ENCODE measurements at regions not wholly inside any gene's neighbourhood (a gene's known extent, or its start where the extent isn't known, plus 50 kb on each side); places are given as distances from the start of the nearest gene placed in this dataset. TPM values are rescaled to one million over a fixed set of nuclear protein-coding genes. Genes with fewer than 3 reads are reported as not detected.

- Histone ChIP-seq H3K4me3 (ENCODE audit: low read depth, low read length) (no peak overlapping the region), H3K4me1 (ENCODE audit: insufficient read depth) (no peaks in the 10 kb centered on the region), H3K36me3 (ENCODE audit: insufficient read depth) (no peaks in the 10 kb centered on the region), H3K27ac (ENCODE audit: low read depth) (no peak overlapping the region)
- no peak for DNase-seq (ENCODE audit: extremely low spot score)
- 97% methylated on average over 19 of the region's 19 CpGs for WGBS
Observed at GRCh38 chr10:43702936-43703281, 54.2 kb upstream of the ZNF32 start.

DNA sequence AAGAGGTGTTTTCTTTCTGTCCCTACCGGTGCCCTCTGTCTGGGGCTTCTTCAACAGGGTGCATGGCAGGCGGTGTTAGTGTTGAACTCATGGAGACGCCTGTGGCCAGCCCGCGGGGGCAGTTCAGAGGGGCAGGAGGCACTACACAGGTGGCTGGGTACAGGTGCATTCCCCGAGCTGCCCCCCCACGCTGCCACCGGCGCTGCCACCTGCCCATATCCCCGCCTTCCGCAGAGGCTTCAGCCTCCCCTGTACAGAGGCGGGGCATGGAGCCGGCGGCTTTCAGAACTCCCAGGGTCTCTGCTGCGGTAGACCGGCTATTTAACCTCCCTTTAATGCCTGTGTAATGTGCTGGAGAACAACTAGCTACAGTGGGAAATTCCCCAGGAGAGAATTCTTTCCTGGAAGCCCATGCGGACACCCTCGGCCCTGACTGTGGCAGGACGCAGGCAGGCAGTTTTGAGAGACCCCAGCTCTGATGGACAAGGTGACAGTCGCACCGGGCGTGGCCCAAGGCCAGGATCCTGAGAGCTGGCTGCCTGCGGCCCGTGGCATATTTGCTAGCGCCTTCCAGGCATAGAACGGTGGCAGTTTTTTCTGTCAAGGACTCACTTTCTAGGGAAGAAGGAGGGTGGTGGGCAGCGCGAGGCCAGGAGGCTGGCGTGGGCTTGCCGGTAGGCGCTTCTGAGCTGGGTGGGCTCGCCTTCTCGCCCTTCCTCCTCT, 53.7 kb upstream of the ZNF32 start:
- Histone ChIP-seq H3K36me3 (ENCODE audit: insufficient read depth) (no peaks in the 10 kb centered on the region), H3K27ac (ENCODE audit: low read depth) (no peak overlapping the region), H3K4me1 (ENCODE audit: insufficient read depth) (no peaks in the 10 kb centered on the region), H3K4me3 (ENCODE audit: low read depth, low read length) (no peak overlapping the region)
- DNase-seq (ENCODE audit: extremely low spot score), result no peak
- WGBS, result 93% methylated on average over 33 of the region's 33 CpGs

GRCh38 chr10:43701295-43701694, 52.6 kb upstream of the ZNF32 start:
- no peaks in the 10 kb centered on the region for H3K4me1 ChIP-seq (ENCODE audit: insufficient read depth)
- H3K4me3 ChIP-seq (ENCODE audit: low read depth, low read length), result no peak overlapping the region
- no peaks in the 10 kb centered on the region for H3K36me3 ChIP-seq (ENCODE audit: insufficient read depth)
- no peak overlapping the region for H3K27ac ChIP-seq (ENCODE audit: low read depth)
- no peak for DNase-seq (ENCODE audit: extremely low spot score)
- WGBS, result 97% methylated on average over 7 of the region's 7 CpGs

DNA sequence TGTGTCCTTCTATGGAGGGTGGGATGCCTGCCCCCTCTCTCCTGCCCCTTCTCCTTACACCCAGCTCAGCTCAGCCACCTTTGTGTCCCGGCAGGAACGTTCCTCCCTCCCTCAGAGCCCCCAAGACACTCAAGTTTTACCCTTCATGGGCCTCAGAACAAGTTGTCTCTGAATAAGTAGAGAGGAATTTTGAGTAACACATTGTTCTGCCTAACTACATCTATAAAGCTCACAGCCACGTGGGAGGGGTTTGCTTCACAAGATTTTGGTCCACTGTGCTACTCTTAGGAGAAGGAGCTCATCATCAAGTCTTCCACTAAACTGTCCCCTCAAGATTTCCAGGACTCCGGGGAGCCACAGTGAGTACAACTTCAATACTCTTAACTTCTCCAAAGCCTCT, 51.6 kb upstream of the ZNF32 start:
- Histone ChIP-seq H3K4me1 (ENCODE audit: insufficient read depth) (no peaks in the 10 kb centered on the region), H3K27ac (ENCODE audit: low read depth) (no peak overlapping the region), H3K4me3 (ENCODE audit: low read depth, low read length) (no peak overlapping the region), H3K36me3 (ENCODE audit: insufficient read depth) (no peaks in the 10 kb centered on the region)
- WGBS, result 75% methylated on average over 4 of the region's 4 CpGs
- DNase-seq (ENCODE audit: extremely low spot score), result no peak

DNA sequence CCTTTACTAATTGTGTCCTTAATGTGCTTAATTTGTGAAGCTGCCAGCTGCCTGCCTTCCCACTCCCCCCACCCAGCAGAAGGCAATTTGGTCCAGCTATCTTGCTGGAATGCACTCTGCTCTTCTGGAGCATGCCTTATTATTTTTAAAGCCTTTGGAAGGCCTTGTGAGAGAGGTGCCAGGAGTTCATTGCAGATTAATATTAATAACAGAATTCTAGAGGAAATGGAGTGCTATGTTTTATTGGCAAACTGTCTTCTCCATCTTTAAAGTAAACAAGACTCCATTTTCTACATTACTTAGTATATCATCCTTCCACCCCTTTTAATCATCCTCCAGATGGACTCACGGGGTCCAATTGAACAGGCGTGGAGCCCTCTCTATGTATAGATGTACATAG, 50.8 kb upstream of the ZNF32 start:
- Histone ChIP-seq H3K4me3 (ENCODE audit: low read depth, low read length) (no peak overlapping the region), H3K36me3 (ENCODE audit: insufficient read depth) (no peaks in the 10 kb centered on the region), H3K27ac (ENCODE audit: low read depth) (no peak overlapping the region), H3K4me1 (ENCODE audit: insufficient read depth) (no peaks in the 10 kb centered on the region)
- 91% methylated on average over 2 of the region's 2 CpGs for WGBS
- no peak for DNase-seq (ENCODE audit: extremely low spot score)

Small RNA genes in the stretch of these regions (small RNA-seq; reads per million reads assigned to genes)
- gene UQCRHP3, result not detected
